SK-N-SH (cell line): ENCODE measurements at regions not wholly inside any gene's neighbourhood (a gene's known extent, or its start where the extent isn't known, plus 50 kb on each side); places are given as distances from the start of the nearest gene placed in this dataset.

Experiments
- CTCF ChIA-PET: fragments of 300-600, 350-600 bp; formaldehyde crosslinking; extraction: SDS; loops from one replicate; lab custom pipeline; 2021; lab: Yijun Ruan, JAX
- POLR2A ChIA-PET: fragments of 350-600 bp; sonication (Branson Sonifier 250); formaldehyde crosslinking; extraction: SDS; loops from one replicate; lab custom pipeline; 2020; ENCODE audit warnings: antibody characterized with exemption, inconsistent platforms; lab: Yijun Ruan, JAX
- DNase-seq: peaks from one replicate; pipeline ENCODE4 v3.0.0; 2012
- H2AFZ ChIP-seq: fragments of 200-600 bp; sonication (generic); 2 replicates; pipeline ENCODE4 v1.8.1; 2016; ENCODE audit warnings: antibody characterized with exemption, mild to moderate bottlenecking, low read depth
- H3F3A ChIP-seq: fragments of 200-600 bp; sonication (generic); replicated peaks from 2 replicates; pipeline ENCODE3; 2016; ENCODE audit warnings: antibody characterized with exemption, mild to moderate bottlenecking; ENCODE audit not compliant: insufficient read depth
- H3K27ac ChIP-seq, 2 experiments: fragments of 200-500 bp in 1 of 2; fragments of 200-600 bp in 1 of 2; sonication (Bioruptor generic) in 1 of 2; sonication (generic), shearing (Covaris generic) in 1 of 2; 2 replicates each; pipeline versions ENCODE4 v1.5.1 to v1.6.1; 2014 to 2016; ENCODE audit warnings: low read depth in 2 of 2, inconsistent platforms in 1 of 2, low read length in 1 of 2, mild to moderate bottlenecking in 1 of 2, mixed read lengths in 1 of 2
- H3K27me3 ChIP-seq: fragments of 200-600 bp; sonication (generic), shearing (Covaris generic); 2 replicates; pipeline ENCODE4 v1.6.1; 2016; ENCODE audit warnings: mixed run types; ENCODE audit not compliant: insufficient read depth
- H3K36me3 ChIP-seq, 2 experiments: fragments of 200-500 bp in 1 of 2; fragments of 200-600 bp in 1 of 2; sonication (Bioruptor generic) in 1 of 2; sonication (generic) in 1 of 2; replicated peaks in 1 of 2; 2 replicates each; pipeline versions ENCODE3 to v1.5.1; 2014 to 2016; ENCODE audit warnings: low read length in 1 of 2, mild to moderate bottlenecking in 1 of 2; ENCODE audit not compliant: insufficient read depth in 2 of 2, control insufficient read depth in 1 of 2
- H3K4me1 ChIP-seq, 2 experiments: fragments of 200-500 bp in 1 of 2; fragments of 200-600 bp in 1 of 2; sonication (Bioruptor generic) in 1 of 2; sonication (generic), shearing (Covaris generic) in 1 of 2; 2 replicates each; pipeline versions ENCODE4 v1.5.1 to v1.6.1; 2014 to 2016; ENCODE audit warnings: low read depth in 1 of 2, low read length in 1 of 2, mixed run types in 1 of 2; ENCODE audit not compliant: insufficient read depth in 2 of 2, control insufficient read depth in 1 of 2
- H3K4me2 ChIP-seq: fragments of 200-600 bp; sonication (generic), shearing (Covaris generic); 2 replicates; pipeline ENCODE4 v1.6.1; 2017; ENCODE audit warnings: mixed run types
- H3K4me3 ChIP-seq, 2 experiments: fragments of 200-500 bp in 1 of 2; fragments of 200-600 bp in 1 of 2; sonication (Bioruptor generic) in 1 of 2; sonication (generic), shearing (Covaris generic) in 1 of 2; 2 replicates each; pipeline versions ENCODE4 v1.5.1 to v1.8.1; 2014 to 2016; ENCODE audit warnings: low read depth in 2 of 2, inconsistent platforms in 1 of 2, low read length in 1 of 2, mild to moderate bottlenecking in 1 of 2, mixed read lengths in 1 of 2, moderate library complexity in 1 of 2
- H3K79me2 ChIP-seq: fragments of 200-600 bp; sonication (generic); 2 replicates; pipeline ENCODE4 v1.8.1; 2017; ENCODE audit warnings: mild to moderate bottlenecking; ENCODE audit not compliant: insufficient read depth
- H3K9ac ChIP-seq: fragments of 200-600 bp; sonication (generic); 2 replicates; pipeline ENCODE4 v1.6.1; 2017; ENCODE audit warnings: mixed run types
- H3K9me2 ChIP-seq: fragments of 200-600 bp; sonication (generic); 2 replicates; pipeline ENCODE4 v1.6.1; 2017; ENCODE audit warnings: mixed run types
- H3K9me3 ChIP-seq: fragments of 200-600 bp; sonication (generic); 2 replicates; pipeline ENCODE4 v1.6.1; 2017; ENCODE audit warnings: mixed run types, mild to moderate bottlenecking, moderate library complexity
- H4K20me1 ChIP-seq: fragments of 200-600 bp; sonication (generic); 2 replicates; pipeline ENCODE4 v1.6.1; 2017; ENCODE audit warnings: mild to moderate bottlenecking, mixed run types; ENCODE audit not compliant: insufficient read depth
- CHD2 ChIP-seq: fragments of 150-350 bp; IDR thresholded peaks from 2 replicates; pipeline ENCODE4 v1.6.1; 2018; ENCODE audit warnings: low read length; ENCODE audit not compliant: partially characterized antibody
- EP300 ChIP-seq, 2 experiments: IDR thresholded peaks; 2 replicates each; pipeline versions ENCODE4 v1.4.0 to v1.6.1; 2012; ENCODE audit warnings: borderline replicate concordance in 1 of 2, low read depth in 1 of 2, low read length in 1 of 2
- GABPA ChIP-seq: IDR thresholded peaks from 2 replicates; pipeline ENCODE4 v1.4.0; 2012; ENCODE audit warnings: low read depth, mild to moderate bottlenecking
- IRF3 ChIP-seq: fragments of 150-350 bp; IDR thresholded peaks from 2 replicates; pipeline ENCODE4 v1.6.1; 2016; ENCODE audit warnings: mild to moderate bottlenecking, low read depth, low read length
- JUND ChIP-seq: IDR thresholded peaks from 2 replicates; pipeline ENCODE4 v1.4.0; 2012
- MAX ChIP-seq: IDR thresholded peaks from 2 replicates; pipeline ENCODE4 v1.4.0; 2012; ENCODE audit warnings: low read depth
- MEF2A ChIP-seq: IDR thresholded peaks from 2 replicates; pipeline ENCODE4 v1.4.0; 2012; ENCODE audit warnings: low read depth, borderline replicate concordance
- MXI1 ChIP-seq: IDR thresholded peaks from 2 replicates; pipeline ENCODE4 v1.6.1; 2012; ENCODE audit warnings: mild to moderate bottlenecking, low read depth, low read length, improper control_type of control experiment
- PBX3 ChIP-seq: IDR thresholded peaks from 2 replicates; pipeline ENCODE4; 2012
- POLR2AphosphoS5 ChIP-seq: IDR thresholded peaks from 2 replicates; pipeline ENCODE4 v1.6.1; 2012; ENCODE audit warnings: low read depth, low read length
- RAD21 ChIP-seq: IDR thresholded peaks from 2 replicates; pipeline ENCODE4 v1.6.1; 2012; ENCODE audit warnings: mild to moderate bottlenecking, low read length
- REST ChIP-seq: IDR thresholded peaks from 2 replicates; pipeline ENCODE4 v1.6.1; 2012; ENCODE audit warnings: mild to moderate bottlenecking, low read depth, low read length, moderate library complexity
- RFX5 ChIP-seq: IDR thresholded peaks from 2 replicates; pipeline ENCODE4 v1.6.1; 2012; ENCODE audit warnings: mild to moderate bottlenecking, improper control_type of control experiment, low read length
- SMC3 ChIP-seq: IDR thresholded peaks from 2 replicates; pipeline ENCODE4 v1.6.1; 2012; ENCODE audit warnings: low read depth, low read length, improper control_type of control experiment
- TAF1 ChIP-seq: IDR thresholded peaks from 2 replicates; pipeline ENCODE4 v1.6.1; 2012; ENCODE audit warnings: low read depth, mild to moderate bottlenecking, low read length, moderate library complexity, borderline replicate concordance
- TCF12 ChIP-seq: IDR thresholded peaks from 2 replicates; pipeline ENCODE4 v1.4.0; 2012
- USF1 ChIP-seq: IDR thresholded peaks from 2 replicates; pipeline ENCODE4 v1.4.0; 2012; ENCODE audit warnings: low read depth, borderline replicate concordance
- USF2 ChIP-seq: fragments of 150-350 bp; IDR thresholded peaks from 2 replicates; pipeline ENCODE4 v1.6.1; 2017; ENCODE audit warnings: antibody characterized with exemption, low read length, low read depth, borderline replicate concordance
- YY1 ChIP-seq: IDR thresholded peaks from 2 replicates; pipeline ENCODE4 v1.4.0; 2012; ENCODE audit warnings: low read depth, mild to moderate bottlenecking
- ZBTB33 ChIP-seq: IDR thresholded peaks from 2 replicates; pipeline ENCODE4 v1.4.0; 2012; ENCODE audit warnings: low read depth, borderline replicate concordance
- WGBS: methylation state at CpG from one replicate; pipeline ENCODE4 v1.1.6; 2017; ENCODE audit warnings: low lambda C conversion rate; 5-methylcytosine and 5-hydroxymethylcytosine counted together

GRCh38 chr2:83874712-83875430 is 584.2 kb downstream of the SUCLG1 start:
- no peak for TF ChIP-seq CHD2
- no peak for TF ChIP-seq POLR2AphosphoS5
- TF ChIP-seq MXI1: no peak
- no peak for TF ChIP-seq ZBTB33
- TF ChIP-seq YY1: no peak
- no peak for TF ChIP-seq RAD21
- TF ChIP-seq PBX3: no peak
- no peak for TF ChIP-seq EP300 (IDR thresholded peaks at IDR 0.05; ENCODE audit: borderline replicate concordance in 1 of 2, low read depth in 1 of 2, low read length in 1 of 2)
- no peak for TF ChIP-seq TCF12
- TF ChIP-seq MAX: no peak
- TF ChIP-seq REST: no peak
- TF ChIP-seq TAF1: no peak
- TF ChIP-seq GABPA: no peak
- no peak for TF ChIP-seq USF2
- no peak for TF ChIP-seq JUND
- TF ChIP-seq USF1: no peak
- no peak for TF ChIP-seq IRF3
- no peak for TF ChIP-seq RFX5
- no peak for TF ChIP-seq SMC3
- TF ChIP-seq MEF2A: no peak

More at GRCh38 chr2:83874712-83875430, 584.2 kb downstream of the SUCLG1 start:
- no peak for DNase-seq
- Histone ChIP-seq H3K36me3 (no peaks in the 10 kb centered on the region), H3K9me3 (no peaks in the 10 kb centered on the region), H4K20me1 (no peaks in the 10 kb centered on the region), H3K79me2 (no peaks in the 10 kb centered on the region), H3K9me2 (no peaks in the 10 kb centered on the region), H3K4me1 (no peaks in the 10 kb centered on the region), H3F3A (no peaks in the 10 kb centered on the region), H3K27ac (no peak overlapping the region), H3K27me3 (no peaks in the 10 kb centered on the region), H3K9ac (no peak overlapping the region), H3K4me2 (no peak overlapping the region), H3K4me3 (no peak overlapping the region), H2AFZ (no peak overlapping the region)
- ChIA-PET CTCF (no interaction called here), POLR2A (no interaction called here)
- 32% methylated on average over 14 of the region's 14 CpGs for WGBS
